ENCODE measurements at regions not wholly inside any gene's neighbourhood (a gene's known extent, or its start where the extent isn't known, plus 50 kb on each side); places are given as distances from the start of the nearest gene placed in this dataset.

DNA sequence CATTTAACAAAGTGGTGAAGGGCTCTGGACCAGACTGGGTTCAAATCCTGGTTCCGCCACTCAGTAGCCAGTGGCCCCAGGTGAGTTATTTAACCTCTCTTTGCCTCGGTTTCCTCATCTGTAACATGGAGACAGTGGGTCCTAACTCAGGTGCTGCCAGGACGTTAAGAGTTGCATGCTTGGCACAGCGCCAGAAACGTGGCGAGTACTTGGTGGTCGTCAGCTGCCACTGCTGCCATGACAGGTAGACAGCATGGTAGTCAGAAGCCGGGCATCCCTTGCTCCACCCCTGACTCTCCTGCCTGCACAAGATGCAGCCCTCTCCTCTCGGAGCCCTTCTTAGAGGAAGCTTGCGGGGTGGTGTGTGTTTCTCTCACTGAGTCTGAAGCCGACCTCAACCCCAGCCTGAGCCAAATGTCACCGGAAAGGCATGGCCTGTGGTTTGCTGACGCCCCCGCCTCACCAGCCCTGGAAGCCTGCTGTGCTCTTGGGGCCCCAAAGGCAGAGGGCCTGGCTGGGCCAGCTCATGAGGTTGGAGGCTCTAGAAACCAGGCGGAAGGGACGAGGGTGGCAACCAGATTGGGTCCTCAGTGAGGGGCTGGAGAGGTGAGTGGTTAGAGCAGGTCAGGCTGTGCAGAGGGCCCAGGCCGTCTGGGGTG is 160.8 kb upstream of the TLE3 start:
- H3K9me3 ChIP-seq (ENCODE audit: severe bottlenecking): no peaks in the 10 kb centered on the region
- no peak for DNase-seq (ENCODE audit: low spot score)
- TF ChIP-seq, protein P1, sequence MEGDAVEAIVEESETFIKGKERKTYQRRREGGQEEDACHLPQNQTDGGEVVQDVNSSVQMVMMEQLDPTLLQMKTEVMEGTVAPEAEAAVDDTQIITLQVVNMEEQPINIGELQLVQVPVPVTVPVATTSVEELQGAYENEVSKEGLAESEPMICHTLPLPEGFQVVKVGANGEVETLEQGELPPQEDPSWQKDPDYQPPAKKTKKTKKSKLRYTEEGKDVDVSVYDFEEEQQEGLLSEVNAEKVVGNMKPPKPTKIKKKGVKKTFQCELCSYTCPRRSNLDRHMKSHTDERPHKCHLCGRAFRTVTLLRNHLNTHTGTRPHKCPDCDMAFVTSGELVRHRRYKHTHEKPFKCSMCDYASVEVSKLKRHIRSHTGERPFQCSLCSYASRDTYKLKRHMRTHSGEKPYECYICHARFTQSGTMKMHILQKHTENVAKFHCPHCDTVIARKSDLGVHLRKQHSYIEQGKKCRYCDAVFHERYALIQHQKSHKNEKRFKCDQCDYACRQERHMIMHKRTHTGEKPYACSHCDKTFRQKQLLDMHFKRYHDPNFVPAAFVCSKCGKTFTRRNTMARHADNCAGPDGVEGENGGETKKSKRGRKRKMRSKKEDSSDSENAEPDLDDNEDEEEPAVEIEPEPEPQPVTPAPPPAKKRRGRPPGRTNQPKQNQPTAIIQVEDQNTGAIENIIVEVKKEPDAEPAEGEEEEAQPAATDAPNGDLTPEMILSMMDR (IDR thresholded peaks at IDR 0.05; ENCODE audit: poor library complexity, severe bottlenecking): no peak
- 0 out of 3 replicates have a peak, but pooled peaks have one; percentile 5 for ATAC-seq (ENCODE audit: low read depth)
- H3K4me3 ChIP-seq (ENCODE audit: severe bottlenecking): no peak overlapping the region
- no peaks in the 10 kb centered on the region for H3K4me1 ChIP-seq (ENCODE audit: insufficient read depth, poor library complexity, severe bottlenecking)
- no peak overlapping the region for H3K27ac ChIP-seq (ENCODE audit: poor library complexity, severe bottlenecking)
- no peaks in the 10 kb centered on the region for H3K36me3 ChIP-seq (ENCODE audit: low read depth)
- H3K27me3 ChIP-seq (ENCODE audit: insufficient read depth, poor library complexity, severe bottlenecking): no peaks in the 10 kb centered on the region

- DNase-seq (ENCODE audit: low spot score) (no peak), ATAC-seq (ENCODE audit: low read depth) (no peak)
- Histone ChIP-seq H3K9me3 (ENCODE audit: severe bottlenecking) (no peaks in the 10 kb centered on the region), H3K27me3 (ENCODE audit: insufficient read depth, poor library complexity, severe bottlenecking) (no peaks in the 10 kb centered on the region), H3K36me3 (ENCODE audit: low read depth) (no peaks in the 10 kb centered on the region), H3K27ac (ENCODE audit: poor library complexity, severe bottlenecking) (no peak overlapping the region), H3K4me3 (ENCODE audit: severe bottlenecking) (no peak overlapping the region), H3K4me1 (ENCODE audit: insufficient read depth, poor library complexity, severe bottlenecking) (no peaks in the 10 kb centered on the region)
- TF ChIP-seq, protein P1 (IDR thresholded peaks at IDR 0.05; ENCODE audit: poor library complexity, severe bottlenecking): no peak
Measured at GRCh38 chr15:70257573-70258248, 160.0 kb upstream of the TLE3 start.

DNA sequence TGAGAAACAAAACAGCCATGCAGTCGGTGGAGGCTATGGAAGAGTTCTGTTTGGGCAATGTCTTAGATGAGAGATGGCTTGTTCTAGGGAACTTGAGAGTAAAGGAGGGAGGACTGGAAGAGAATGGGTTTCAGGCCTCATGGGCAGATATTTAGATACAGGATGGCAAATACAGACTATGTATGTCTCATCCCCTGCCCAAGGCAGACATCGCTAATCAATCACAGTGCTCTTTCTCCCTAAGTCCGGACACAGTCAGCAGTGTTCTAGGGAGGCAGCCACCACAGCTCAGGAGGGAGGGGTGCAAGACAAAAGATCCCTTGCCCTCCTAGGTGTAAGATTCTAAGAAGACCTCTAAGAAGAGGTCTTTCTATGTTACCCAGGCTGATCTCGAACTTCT is 159.3 kb upstream of the TLE3 start:
- no peaks in the 10 kb centered on the region for H3K27me3 ChIP-seq (ENCODE audit: insufficient read depth, poor library complexity, severe bottlenecking)
- no peaks in the 10 kb centered on the region for H3K36me3 ChIP-seq (ENCODE audit: low read depth)
- TF ChIP-seq, protein P1 (IDR thresholded peaks at IDR 0.05; ENCODE audit: poor library complexity, severe bottlenecking): no peak
- no peak overlapping the region for H3K4me3 ChIP-seq (ENCODE audit: severe bottlenecking)
- peaks cover 2% of the 10 kb centered on the region for H3K4me1 ChIP-seq (ENCODE audit: insufficient read depth, poor library complexity, severe bottlenecking)
- DNase-seq (ENCODE audit: low spot score) (no peak), ATAC-seq (ENCODE audit: low read depth) (no peak)
- no peaks in the 10 kb centered on the region for H3K9me3 ChIP-seq (ENCODE audit: severe bottlenecking)
- no peak overlapping the region for H3K27ac ChIP-seq (ENCODE audit: poor library complexity, severe bottlenecking)

DNA sequence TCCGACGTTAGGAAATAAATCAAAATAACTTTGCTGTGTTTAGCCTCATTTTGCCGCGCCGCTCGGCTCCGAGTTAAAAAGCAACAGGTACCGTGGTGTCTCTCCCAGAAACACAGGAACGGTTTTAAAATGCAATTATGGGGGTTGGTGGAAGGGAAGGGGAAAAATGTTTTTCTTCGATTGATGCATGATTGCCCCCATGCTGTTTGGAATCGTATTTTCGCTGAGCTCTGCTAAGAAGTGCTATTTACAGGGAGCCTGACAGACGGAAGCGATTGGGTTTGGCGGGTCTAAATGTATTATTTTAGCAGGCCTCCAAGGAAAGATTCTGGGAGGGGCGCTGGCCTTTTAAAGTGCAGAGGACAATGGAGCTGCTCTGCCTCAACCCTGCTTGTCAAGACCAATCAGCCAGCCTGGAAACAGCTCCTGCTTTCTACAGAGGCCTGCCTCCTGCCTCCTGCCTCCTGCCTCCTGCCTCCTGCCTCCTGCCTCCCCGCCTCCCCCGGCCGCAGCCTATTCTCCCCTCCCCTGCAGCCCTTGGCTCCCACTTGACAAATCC is 156.7 kb upstream of the TLE3 start:
- Histone ChIP-seq H3K4me1 (ENCODE audit: insufficient read depth, poor library complexity, severe bottlenecking) (peaks cover 9% of the 10 kb centered on the region), H3K4me3 (ENCODE audit: severe bottlenecking) (no peak overlapping the region), H3K27ac (ENCODE audit: poor library complexity, severe bottlenecking) (no peak overlapping the region), H3K9me3 (ENCODE audit: severe bottlenecking) (no peaks in the 10 kb centered on the region), H3K36me3 (ENCODE audit: low read depth) (no peaks in the 10 kb centered on the region), H3K27me3 (ENCODE audit: insufficient read depth, poor library complexity, severe bottlenecking) (no peaks in the 10 kb centered on the region)
- ATAC-seq (ENCODE audit: low read depth) (no peak), DNase-seq (ENCODE audit: low spot score) (no peak)
- TF ChIP-seq, protein P1 (IDR thresholded peaks at IDR 0.05; ENCODE audit: poor library complexity, severe bottlenecking): no peak
